ENCODE measurements at regions not wholly inside any gene's neighbourhood (a gene's known extent, or its start where the extent isn't known, plus 50 kb on each side); places are given as distances from the start of the nearest gene placed in this dataset.

GRCh38 chr1:201774224-201774982 is 54.6 kb upstream of the IPO9 start:
- BruUV-seq (replicated peaks), result no TSS peak
- Histone ChIP-seq H3K27me3 (replicated peaks; ENCODE audit: insufficient read depth, low read depth, low read length, poor library complexity) (no peaks in the 10 kb centered on the region), H3K9me3 (ENCODE audit: low read depth, low read length, poor library complexity, severe bottlenecking) (peaks cover 9% of the 10 kb centered on the region), H3K27ac (ENCODE audit: low read depth, low read length, poor library complexity, severe bottlenecking) (no peak overlapping the region), H3K36me3 (ENCODE audit: insufficient read depth, low read length, poor library complexity, severe bottlenecking) (no peaks in the 10 kb centered on the region), H3K4me3 (ENCODE audit: low read depth, low read length, poor library complexity, severe bottlenecking) (no peak overlapping the region), H3K4me1 (ENCODE audit: insufficient read depth, low read length, poor library complexity, severe bottlenecking) (peaks cover 17% of the 10 kb centered on the region)
- CTCF ChIA-PET, result no interaction called here
- intact Hi-C loops (cut with micrococcal nuclease; ENCODE audit: unreplicated experiment), result no loop called here
- DNase-seq (ENCODE audit: low spot score), result no peak
- TF ChIP-seq CTCF (conservative IDR thresholded peaks at IDR 0.05; ENCODE audit: low read depth, low read length) (no peak), EZH2 (IDR thresholded peaks at IDR 0.05; ENCODE audit: borderline replicate concordance, low read depth, low read length, poor library complexity, severe bottlenecking) (no peak)
- POLR2A ChIA-PET (ENCODE audit: low non-redundant PET), result no interaction called here

GRCh38 chr1:201774983-201775344 is 54.0 kb upstream of the IPO9 start:
- DNase-seq (ENCODE audit: low spot score), result no peak
- TF ChIP-seq CTCF (conservative IDR thresholded peaks at IDR 0.05; ENCODE audit: low read depth, low read length) (peak; percentile 24; the same call in 1 of the 2 replicates), EZH2 (IDR thresholded peaks at IDR 0.05; ENCODE audit: borderline replicate concordance, low read depth, low read length, poor library complexity, severe bottlenecking) (no peak)
- Histone ChIP-seq H3K27me3 (replicated peaks; ENCODE audit: insufficient read depth, low read depth, low read length, poor library complexity) (no peaks in the 10 kb centered on the region), H3K4me3 (ENCODE audit: low read depth, low read length, poor library complexity, severe bottlenecking) (no peak overlapping the region), H3K36me3 (ENCODE audit: insufficient read depth, low read length, poor library complexity, severe bottlenecking) (no peaks in the 10 kb centered on the region), H3K4me1 (ENCODE audit: insufficient read depth, low read length, poor library complexity, severe bottlenecking) (peaks cover 17% of the 10 kb centered on the region), H3K27ac (ENCODE audit: low read depth, low read length, poor library complexity, severe bottlenecking) (no peak overlapping the region), H3K9me3 (ENCODE audit: low read depth, low read length, poor library complexity, severe bottlenecking) (peaks cover 9% of the 10 kb centered on the region)
- intact Hi-C loops (cut with micrococcal nuclease; ENCODE audit: unreplicated experiment), result no loop called here
- ChIA-PET POLR2A (ENCODE audit: low non-redundant PET) (no interaction called here), CTCF (no interaction called here)
- BruUV-seq (replicated peaks), result no TSS peak

GRCh38 chr1:201775380-201775779 is 53.6 kb upstream of the IPO9 start:
- peaks cover 9% of the 10 kb centered on the region for H3K9me3 ChIP-seq (ENCODE audit: low read depth, low read length, poor library complexity, severe bottlenecking)
- BruUV-seq (replicated peaks), result no TSS peak
- DNase-seq (ENCODE audit: low spot score), result no peak
- ChIA-PET CTCF (no interaction called here), POLR2A (ENCODE audit: low non-redundant PET) (no interaction called here)
- H3K4me1 ChIP-seq (ENCODE audit: insufficient read depth, low read length, poor library complexity, severe bottlenecking), result peaks cover 21% of the 10 kb centered on the region
- no peak overlapping the region for H3K4me3 ChIP-seq (ENCODE audit: low read depth, low read length, poor library complexity, severe bottlenecking)
- no peak overlapping the region for H3K27ac ChIP-seq (ENCODE audit: low read depth, low read length, poor library complexity, severe bottlenecking)
- no peak for TF ChIP-seq CTCF (conservative IDR thresholded peaks at IDR 0.05; ENCODE audit: low read depth, low read length)
- TF ChIP-seq EZH2 (IDR thresholded peaks at IDR 0.05; ENCODE audit: borderline replicate concordance, low read depth, low read length, poor library complexity, severe bottlenecking), result no peak
- H3K27me3 ChIP-seq (replicated peaks; ENCODE audit: insufficient read depth, low read depth, low read length, poor library complexity), result no peaks in the 10 kb centered on the region
- no peaks in the 10 kb centered on the region for H3K36me3 ChIP-seq (ENCODE audit: insufficient read depth, low read length, poor library complexity, severe bottlenecking)
- intact Hi-C loops (cut with micrococcal nuclease; ENCODE audit: unreplicated experiment), result no loop called here
